T-helper 1 cell treated with Interleukin-12 subunit alpha and Interleukin-12 subunit beta and Interleukin-4 antibody, amounts not matched to agents 30 ng/mL and 1 ng/mL, for 36 hours (primary cell): ENCODE measurements at regions not wholly inside any gene's neighbourhood (a gene's known extent, or its start where the extent isn't known, plus 50 kb on each side); places are given as distances from the start of the nearest gene placed in this dataset.
"Not testable (repeated sequence)": the region's sequence is repeated elsewhere in the genome, so short reads cannot be mapped to it uniquely, and the experiment has no call there.

Experiments
- intact Hi-C: fragments of 100-400 bp; cut with micrococcal nuclease; formaldehyde crosslinking; loops from one replicate; pipeline ENCODE4 v1.15.1; 2024

GRCh38 chr10:84571146-84571545 is 242.8 kb downstream of the CCSER2 start:
- intact Hi-C loops: no loop called here

GRCh38 chr10:84574102-84574501 is 245.7 kb downstream of the CCSER2 start:
- intact Hi-C loops: no loop called here

- intact Hi-C loops: no loop called here
These were observed 253.6 kb downstream of the CCSER2 start for GRCh38 chr10:84581976-84582375.

- intact Hi-C loops: no loop called here
These were observed 255.1 kb downstream of the CCSER2 start for GRCh38 chr10:84583501-84583900.

GRCh38 chr10:84587789-84588188 is 259.4 kb downstream of the CCSER2 start:
- intact Hi-C loops: no loop called here

- intact Hi-C loops: no loop called here
These were observed 260.0 kb downstream of the CCSER2 start for GRCh38 chr10:84588426-84588825.

GRCh38 chr10:84588971-84589370 is 260.6 kb downstream of the CCSER2 start:
- intact Hi-C loops: no loop called here

GRCh38 chr10:84589526-84590205 is 261.3 kb downstream of the CCSER2 start:
- intact Hi-C loops: no loop called here

- intact Hi-C loops: no loop called here
These were observed 262.2 kb downstream of the CCSER2 start for GRCh38 chr10:84590327-84591193.

- intact Hi-C loops: no loop called here
These were observed 265.1 kb downstream of the CCSER2 start for GRCh38 chr10:84593506-84593905.

GRCh38 chr10:84596585-84596984 is 268.2 kb downstream of the CCSER2 start:
- intact Hi-C loops: no loop called here

GRCh38 chr10:84599254-84599653 is 270.9 kb downstream of the CCSER2 start:
- intact Hi-C loops: no loop called here

GRCh38 chr10:84600947-84601346 is 272.6 kb downstream of the CCSER2 start:
- intact Hi-C loops: no loop called here

GRCh38 chr10:84602543-84602942 is 274.2 kb downstream of the CCSER2 start:
- intact Hi-C loops: not testable (repeated sequence)

- intact Hi-C loops: no loop called here
These were observed 275.6 kb downstream of the CCSER2 start for GRCh38 chr10:84603971-84604370.

GRCh38 chr10:84605802-84606201 is 277.4 kb downstream of the CCSER2 start:
- intact Hi-C loops: no loop called here

GRCh38 chr10:84606428-84606827 is 278.0 kb downstream of the CCSER2 start:
- intact Hi-C loops: no loop called here

- intact Hi-C loops: no loop called here
These were observed 278.7 kb downstream of the CCSER2 start for GRCh38 chr10:84607044-84607443.

GRCh38 chr10:84607523-84607922 is 279.1 kb downstream of the CCSER2 start:
- intact Hi-C loops: no loop called here

GRCh38 chr10:84608126-84608525 is 279.7 kb downstream of the CCSER2 start:
- intact Hi-C loops: no loop called here

GRCh38 chr10:84613336-84614021 is 285.1 kb downstream of the CCSER2 start:
- intact Hi-C loops: loop anchor here (5.0 kb wide), 1 partner anchor 1764 kb away; no protein-coding TSS in a partner anchor
